ENCODE measurements at regions not wholly inside any gene's neighbourhood (a gene's known extent, or its start where the extent isn't known, plus 50 kb on each side); places are given as distances from the start of the nearest gene placed in this dataset.

- ATAC-seq (ENCODE audit: poor library complexity) (no peak), DNase-seq (no peak)
- POLR2A ChIA-PET = no interaction called here
- H3K36me3 ChIP-seq (ENCODE audit: insufficient read depth, low read length) = no peaks in the 10 kb centered on the region
- Mint-ChIP-seq H3K9me3 (peaks cover 5% of the 10 kb centered on the region), H3K4me1 (ENCODE audit: low read depth) (no peaks in the 10 kb centered on the region), H3K27me3 (no peaks in the 10 kb centered on the region), H3K4me3 (no peak overlapping the region), H3K36me3 (ENCODE audit: low read depth) (no peaks in the 10 kb centered on the region), H3K27ac (no peak overlapping the region)
- TF ChIP-seq, protein P1, sequence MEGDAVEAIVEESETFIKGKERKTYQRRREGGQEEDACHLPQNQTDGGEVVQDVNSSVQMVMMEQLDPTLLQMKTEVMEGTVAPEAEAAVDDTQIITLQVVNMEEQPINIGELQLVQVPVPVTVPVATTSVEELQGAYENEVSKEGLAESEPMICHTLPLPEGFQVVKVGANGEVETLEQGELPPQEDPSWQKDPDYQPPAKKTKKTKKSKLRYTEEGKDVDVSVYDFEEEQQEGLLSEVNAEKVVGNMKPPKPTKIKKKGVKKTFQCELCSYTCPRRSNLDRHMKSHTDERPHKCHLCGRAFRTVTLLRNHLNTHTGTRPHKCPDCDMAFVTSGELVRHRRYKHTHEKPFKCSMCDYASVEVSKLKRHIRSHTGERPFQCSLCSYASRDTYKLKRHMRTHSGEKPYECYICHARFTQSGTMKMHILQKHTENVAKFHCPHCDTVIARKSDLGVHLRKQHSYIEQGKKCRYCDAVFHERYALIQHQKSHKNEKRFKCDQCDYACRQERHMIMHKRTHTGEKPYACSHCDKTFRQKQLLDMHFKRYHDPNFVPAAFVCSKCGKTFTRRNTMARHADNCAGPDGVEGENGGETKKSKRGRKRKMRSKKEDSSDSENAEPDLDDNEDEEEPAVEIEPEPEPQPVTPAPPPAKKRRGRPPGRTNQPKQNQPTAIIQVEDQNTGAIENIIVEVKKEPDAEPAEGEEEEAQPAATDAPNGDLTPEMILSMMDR (IDR thresholded peaks at IDR 0.05) = no peak
- no peaks in the 10 kb centered on the region for H3K27me3 ChIP-seq (ENCODE audit: control insufficient read depth in 1 of 2, insufficient read depth in 2 of 2, low read length in 2 of 2)
- H3K4me1 ChIP-seq (ENCODE audit: insufficient read depth, low read length) = no peaks in the 10 kb centered on the region
- no peak overlapping the region for H3K27ac ChIP-seq (ENCODE audit: low read depth in 1 of 2, low read length in 2 of 2)
- H3K9me3 ChIP-seq (ENCODE audit: control insufficient read depth in 1 of 2, insufficient read depth in 1 of 2, low read length in 2 of 2) = peaks cover 0 to 9% of the 10 kb centered on the region in 2 experiments
- intact Hi-C loops (cut with DNase I, micrococcal nuclease) = no loop called here
- no peak overlapping the region for H3K4me3 ChIP-seq (ENCODE audit: low read length)
- CTCF ChIA-PET = no interaction called here
Measured at GRCh38 chr10:57925045-57925444, 342.6 kb downstream of the IPMK start.

DNA sequence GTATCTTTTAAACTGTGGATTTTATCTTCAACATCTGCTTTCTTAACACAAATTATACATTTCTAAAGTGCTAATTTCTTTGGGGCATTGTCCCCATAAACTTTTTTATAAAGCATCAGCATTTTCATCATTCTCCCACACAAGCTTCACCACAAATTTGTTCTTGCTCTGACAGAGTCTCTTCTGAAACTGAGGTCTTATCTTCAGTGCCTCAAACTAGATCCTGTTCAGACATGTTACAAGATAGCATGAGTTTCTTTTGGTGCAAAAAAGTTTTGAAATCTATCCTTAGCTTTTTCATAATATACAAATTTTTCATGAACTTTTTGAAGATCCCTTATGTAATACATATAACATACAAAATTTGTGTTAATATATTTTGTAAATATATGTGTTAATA, 346.6 kb downstream of the IPMK start:
- DNase-seq (no peak), ATAC-seq (ENCODE audit: poor library complexity) (no peak)
- no peaks in the 10 kb centered on the region for H3K27me3 ChIP-seq (ENCODE audit: control insufficient read depth in 1 of 2, insufficient read depth in 2 of 2, low read length in 2 of 2)
- no peaks in the 10 kb centered on the region for H3K4me1 ChIP-seq (ENCODE audit: insufficient read depth, low read length)
- H3K27ac ChIP-seq (ENCODE audit: low read depth in 1 of 2, low read length in 2 of 2) = no peak overlapping the region
- no peak overlapping the region for H3K4me3 Mint-ChIP-seq
- H3K9me3 Mint-ChIP-seq = peaks cover 3% of the 10 kb centered on the region
- no peaks in the 10 kb centered on the region for H3K36me3 ChIP-seq (ENCODE audit: insufficient read depth, low read length)
- TF ChIP-seq, protein P1 (IDR thresholded peaks at IDR 0.05) = no peak
- H3K36me3 Mint-ChIP-seq (ENCODE audit: low read depth) = no peaks in the 10 kb centered on the region
- ChIA-PET POLR2A (no interaction called here), CTCF (no interaction called here)
- H3K4me3 ChIP-seq (ENCODE audit: low read length) = no peak overlapping the region
- no peaks in the 10 kb centered on the region for H3K27me3 Mint-ChIP-seq
- H3K9me3 ChIP-seq (ENCODE audit: control insufficient read depth in 1 of 2, insufficient read depth in 1 of 2, low read length in 2 of 2) = peaks cover 0 to 5% of the 10 kb centered on the region in 2 experiments
- intact Hi-C loops (cut with DNase I, micrococcal nuclease) = no loop called here
- no peak overlapping the region for H3K27ac Mint-ChIP-seq
- H3K4me1 Mint-ChIP-seq (ENCODE audit: low read depth) = no peaks in the 10 kb centered on the region

DNA sequence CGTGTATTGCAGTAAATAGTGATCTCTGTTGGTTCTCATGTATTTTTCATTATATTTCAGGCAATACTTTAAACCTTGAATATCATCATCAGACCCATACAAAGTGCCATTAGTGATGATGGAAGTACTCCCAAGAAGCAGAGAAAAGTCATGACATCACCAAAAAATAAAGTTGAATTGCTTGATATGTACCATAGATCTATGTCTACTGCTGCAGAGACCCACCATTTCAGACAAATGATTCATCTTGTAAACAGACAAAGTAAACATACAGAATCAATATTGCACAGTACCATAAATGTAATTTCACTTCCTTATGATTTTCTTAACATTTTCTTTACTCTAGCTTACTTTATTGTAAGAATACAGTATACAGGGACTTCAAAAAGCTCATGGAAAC, 347.8 kb downstream of the IPMK start:
- Histone ChIP-seq H3K4me3 (ENCODE audit: low read length) (no peak overlapping the region), H3K27me3 (ENCODE audit: control insufficient read depth in 1 of 2, insufficient read depth in 2 of 2, low read length in 2 of 2) (no peaks in the 10 kb centered on the region), H3K27ac (ENCODE audit: low read depth in 1 of 2, low read length in 2 of 2) (no peak overlapping the region), H3K9me3 (ENCODE audit: control insufficient read depth in 1 of 2, insufficient read depth in 1 of 2, low read length in 2 of 2) (peaks cover 0 to 4% of the 10 kb centered on the region in 2 experiments), H3K4me1 (ENCODE audit: insufficient read depth, low read length) (no peaks in the 10 kb centered on the region), H3K36me3 (ENCODE audit: insufficient read depth, low read length) (no peaks in the 10 kb centered on the region)
- Mint-ChIP-seq H3K36me3 (ENCODE audit: low read depth) (no peaks in the 10 kb centered on the region), H3K27me3 (no peaks in the 10 kb centered on the region), H3K9me3 (peaks cover 3% of the 10 kb centered on the region), H3K4me3 (no peak overlapping the region), H3K4me1 (ENCODE audit: low read depth) (no peaks in the 10 kb centered on the region), H3K27ac (no peak overlapping the region)
- DNase-seq (no peak), ATAC-seq (ENCODE audit: poor library complexity) (no peak)
- intact Hi-C loops (cut with DNase I, micrococcal nuclease) = no loop called here
- ChIA-PET POLR2A (no interaction called here), CTCF (no interaction called here)
- TF ChIP-seq, protein P1 (IDR thresholded peaks at IDR 0.05) = no peak

Data from CD4-positive, alpha-beta T cell (primary cell).